ENCODE measurements at regions not wholly inside any gene's neighbourhood (a gene's known extent, or its start where the extent isn't known, plus 50 kb on each side); places are given as distances from the start of the nearest gene placed in this dataset.

DNA sequence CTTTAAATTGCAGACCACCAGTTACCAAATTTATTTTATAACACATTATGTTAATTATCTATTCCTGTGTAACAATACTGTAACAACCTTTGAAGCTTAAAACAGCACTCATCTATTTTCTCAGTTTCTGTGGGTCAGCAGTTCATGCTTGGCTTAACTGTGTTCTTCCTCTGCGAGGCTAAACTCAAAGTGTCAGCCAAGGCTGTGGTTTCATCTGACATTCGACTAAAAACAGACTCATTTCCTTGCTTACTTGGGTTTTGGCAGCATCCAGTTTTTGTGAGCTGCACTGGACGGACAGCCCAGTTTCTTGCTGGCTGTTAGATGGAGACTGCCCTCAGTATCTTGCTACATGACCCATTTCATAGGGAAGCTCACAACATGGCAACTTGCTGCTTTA, 247.3 kb upstream of the KCNH8 start:
- Histone ChIP-seq H3K36me3 (ENCODE audit: control insufficient read depth, insufficient read depth, low read length) (no peaks in the 10 kb centered on the region), H3K9me3 (ENCODE audit: control insufficient read depth, low read length) (no peaks in the 10 kb centered on the region), H3K9ac (ENCODE audit: low read length) (no peak overlapping the region), H3K4me3 (ENCODE audit: low read length) (no peak overlapping the region), H3K4me1 (ENCODE audit: control insufficient read depth, insufficient read depth, low read length) (no peaks in the 10 kb centered on the region), H3K27me3 (ENCODE audit: control insufficient read depth, insufficient read depth, low read length) (no peaks in the 10 kb centered on the region)

DNA sequence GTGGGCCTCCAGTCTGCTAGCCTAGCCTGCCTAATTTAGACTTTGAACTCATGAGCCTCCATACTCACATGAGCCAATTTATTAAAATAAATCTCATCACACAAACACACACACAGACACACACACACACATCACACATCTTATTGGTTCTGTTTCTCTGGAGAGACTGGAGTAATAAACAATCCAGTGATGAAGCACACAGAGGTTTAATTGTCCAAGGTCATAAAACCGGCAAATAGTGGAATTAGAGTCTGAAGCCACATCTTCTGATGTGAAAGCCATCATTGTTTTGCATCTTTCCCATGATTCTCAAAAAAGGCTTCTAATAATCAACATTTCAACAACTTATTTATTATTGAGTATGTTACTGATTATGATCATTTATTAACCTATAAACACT, 249.4 kb upstream of the KCNH8 start:
- Histone ChIP-seq H3K4me1 (ENCODE audit: control insufficient read depth, insufficient read depth, low read length) (no peaks in the 10 kb centered on the region), H3K36me3 (ENCODE audit: control insufficient read depth, insufficient read depth, low read length) (no peaks in the 10 kb centered on the region)

DNA sequence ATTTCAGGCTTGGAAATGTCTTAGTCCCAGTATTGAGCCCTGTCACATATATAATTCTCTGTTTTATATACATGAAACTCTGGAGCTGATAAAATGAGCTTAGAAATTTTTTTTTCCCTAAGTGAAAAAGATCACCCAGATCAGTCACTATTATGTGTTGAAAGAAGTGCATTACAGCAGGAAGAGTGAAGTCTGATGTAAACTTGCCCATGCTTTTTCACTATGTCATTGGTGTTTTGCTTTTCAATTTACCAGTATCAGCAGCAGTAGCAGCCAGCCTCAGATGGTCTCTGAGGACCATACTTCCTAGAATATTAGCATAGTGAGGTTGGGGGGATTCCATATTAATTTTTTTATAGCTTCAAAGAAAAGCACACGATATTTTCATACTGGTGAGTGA, 255.6 kb upstream of the KCNH8 start:
- Histone ChIP-seq H3K4me1 (ENCODE audit: control insufficient read depth, insufficient read depth, low read length) (no peaks in the 10 kb centered on the region), H3K4me3 (ENCODE audit: low read length) (no peak overlapping the region), H3K9ac (ENCODE audit: low read length) (no peak overlapping the region), H3K27me3 (ENCODE audit: control insufficient read depth, insufficient read depth, low read length) (no peaks in the 10 kb centered on the region), H3K36me3 (ENCODE audit: control insufficient read depth, insufficient read depth, low read length) (no peaks in the 10 kb centered on the region), H3K9me3 (ENCODE audit: control insufficient read depth, low read length) (no peaks in the 10 kb centered on the region)

More for the DNA sequence above, 249.4 kb upstream of the KCNH8 start:
- H3K27me3 ChIP-seq (ENCODE audit: control insufficient read depth, insufficient read depth, low read length): no peaks in the 10 kb centered on the region
- H3K9me3 ChIP-seq (ENCODE audit: control insufficient read depth, low read length): no peaks in the 10 kb centered on the region
- no peak overlapping the region for H3K4me3 ChIP-seq (ENCODE audit: low read length)
- no peak overlapping the region for H3K9ac ChIP-seq (ENCODE audit: low read length)

DNA sequence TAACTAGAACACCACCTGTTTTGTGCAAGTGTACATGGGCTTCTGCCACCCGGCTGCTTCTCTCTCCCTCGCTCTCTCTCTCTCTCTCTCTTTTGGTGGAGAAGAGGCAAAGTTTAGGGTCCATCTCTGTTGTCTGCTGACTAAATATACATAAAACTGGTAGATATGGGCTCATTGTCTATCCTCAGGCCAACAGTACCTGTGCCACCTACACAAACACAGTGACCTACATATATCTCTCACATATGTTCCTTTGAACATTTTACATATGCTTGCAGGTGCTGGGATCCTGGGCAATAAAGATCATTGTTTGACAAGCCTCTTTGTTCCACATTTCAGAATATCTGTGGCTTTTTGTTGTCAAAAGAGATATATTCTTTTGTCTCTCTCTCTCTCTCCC, 256.3 kb upstream of the KCNH8 start:
- Histone ChIP-seq H3K9me3 (ENCODE audit: control insufficient read depth, low read length) (no peaks in the 10 kb centered on the region), H3K4me3 (ENCODE audit: low read length) (no peak overlapping the region), H3K27me3 (ENCODE audit: control insufficient read depth, insufficient read depth, low read length) (no peaks in the 10 kb centered on the region), H3K9ac (ENCODE audit: low read length) (no peak overlapping the region), H3K4me1 (ENCODE audit: control insufficient read depth, insufficient read depth, low read length) (no peaks in the 10 kb centered on the region), H3K36me3 (ENCODE audit: control insufficient read depth, insufficient read depth, low read length) (no peaks in the 10 kb centered on the region)

DNA sequence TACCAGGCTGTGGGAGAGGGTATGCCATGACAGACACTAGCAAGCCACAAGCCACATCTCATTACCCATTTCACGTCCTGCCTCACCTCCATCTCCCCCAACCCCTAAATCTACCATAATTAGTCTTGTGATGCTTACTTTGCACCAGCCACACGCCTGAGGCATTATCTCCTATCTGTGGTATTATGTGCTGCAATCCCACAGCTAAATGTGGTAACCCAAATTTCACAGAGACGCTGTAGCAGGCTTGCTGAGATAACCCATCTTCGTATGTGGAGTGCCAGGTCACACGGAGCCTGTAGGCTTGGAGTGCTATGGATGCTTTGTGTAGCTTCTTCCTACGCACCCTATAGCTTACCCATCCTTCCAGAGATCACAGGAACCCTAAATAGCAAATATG, 256.7 kb upstream of the KCNH8 start:
- Histone ChIP-seq H3K27me3 (ENCODE audit: control insufficient read depth, insufficient read depth, low read length) (no peaks in the 10 kb centered on the region), H3K4me3 (ENCODE audit: low read length) (no peak overlapping the region), H3K4me1 (ENCODE audit: control insufficient read depth, insufficient read depth, low read length) (no peaks in the 10 kb centered on the region), H3K36me3 (ENCODE audit: control insufficient read depth, insufficient read depth, low read length) (no peaks in the 10 kb centered on the region), H3K9ac (ENCODE audit: low read length) (no peak overlapping the region), H3K9me3 (ENCODE audit: control insufficient read depth, low read length) (no peaks in the 10 kb centered on the region)

DNA sequence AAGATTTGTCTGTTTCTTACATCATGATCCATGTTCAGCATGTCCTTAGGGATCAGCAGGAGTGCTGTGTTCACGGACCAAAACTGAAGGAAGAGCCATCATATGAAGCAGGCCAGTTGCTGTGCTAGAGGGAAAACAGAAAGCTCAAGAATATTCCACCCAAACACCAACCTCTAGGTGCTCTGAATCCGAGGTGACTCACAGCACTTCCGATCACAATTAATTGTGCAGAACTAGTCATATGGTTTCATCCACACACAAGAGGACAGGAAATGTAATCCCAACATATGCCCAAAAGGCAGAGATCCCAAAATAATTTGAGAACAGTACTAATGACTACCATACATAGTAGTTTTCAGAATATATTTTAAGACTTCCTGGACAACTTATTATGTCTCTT, 257.9 kb upstream of the KCNH8 start:
- Histone ChIP-seq H3K36me3 (ENCODE audit: control insufficient read depth, insufficient read depth, low read length) (no peaks in the 10 kb centered on the region), H3K4me1 (ENCODE audit: control insufficient read depth, insufficient read depth, low read length) (no peaks in the 10 kb centered on the region), H3K27me3 (ENCODE audit: control insufficient read depth, insufficient read depth, low read length) (no peaks in the 10 kb centered on the region), H3K4me3 (ENCODE audit: low read length) (no peak overlapping the region), H3K9ac (ENCODE audit: low read length) (no peak overlapping the region), H3K9me3 (ENCODE audit: control insufficient read depth, low read length) (no peaks in the 10 kb centered on the region)

DNA sequence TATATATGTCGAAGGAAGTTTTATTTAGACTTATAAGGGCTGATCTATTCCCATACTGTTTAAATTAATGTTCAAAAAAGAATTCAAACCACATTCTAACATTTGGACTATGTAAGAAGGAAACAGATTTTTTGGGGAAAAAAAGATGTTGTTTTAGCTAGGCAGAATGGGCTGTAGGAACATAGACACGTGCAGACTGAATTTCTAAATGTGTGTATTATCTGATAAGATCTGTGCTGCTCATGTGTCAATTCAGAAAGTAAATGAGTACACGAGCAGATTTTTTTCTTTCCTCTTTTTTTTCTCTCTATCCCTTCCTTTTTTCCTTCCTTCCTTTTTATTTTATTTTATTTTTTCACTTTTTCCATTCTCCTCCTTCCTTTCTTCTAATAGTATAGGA, 259.5 kb upstream of the KCNH8 start:
- Histone ChIP-seq H3K36me3 (ENCODE audit: control insufficient read depth, insufficient read depth, low read length) (no peaks in the 10 kb centered on the region), H3K4me3 (ENCODE audit: low read length) (no peak overlapping the region), H3K9ac (ENCODE audit: low read length) (no peak overlapping the region), H3K9me3 (ENCODE audit: control insufficient read depth, low read length) (no peaks in the 10 kb centered on the region), H3K27me3 (ENCODE audit: control insufficient read depth, insufficient read depth, low read length) (no peaks in the 10 kb centered on the region), H3K4me1 (ENCODE audit: control insufficient read depth, insufficient read depth, low read length) (no peaks in the 10 kb centered on the region)

DNA sequence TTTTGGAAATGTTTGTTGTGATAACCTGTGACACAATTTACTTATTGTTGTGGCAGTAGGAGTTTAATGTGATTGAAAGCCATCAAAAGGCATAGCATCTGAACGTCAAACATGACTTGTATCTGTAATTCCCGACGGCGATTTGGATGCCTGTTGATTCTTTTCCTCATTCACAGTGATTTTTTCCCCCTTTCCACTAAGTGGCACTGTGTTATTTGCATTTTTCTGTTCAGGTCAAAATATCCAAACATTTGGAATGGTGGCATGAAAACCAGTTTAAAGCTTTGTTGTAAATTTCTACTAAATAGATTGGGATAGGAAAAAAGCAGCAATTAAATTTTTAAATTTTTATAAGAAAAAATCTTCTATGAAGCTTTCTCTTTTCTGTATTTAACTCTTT, 259.9 kb upstream of the KCNH8 start:
- Histone ChIP-seq H3K9me3 (ENCODE audit: control insufficient read depth, low read length) (no peaks in the 10 kb centered on the region), H3K9ac (ENCODE audit: low read length) (no peak overlapping the region), H3K4me1 (ENCODE audit: control insufficient read depth, insufficient read depth, low read length) (no peaks in the 10 kb centered on the region), H3K4me3 (ENCODE audit: low read length) (no peak overlapping the region), H3K36me3 (ENCODE audit: control insufficient read depth, insufficient read depth, low read length) (no peaks in the 10 kb centered on the region), H3K27me3 (ENCODE audit: control insufficient read depth, insufficient read depth, low read length) (no peaks in the 10 kb centered on the region)

DNA sequence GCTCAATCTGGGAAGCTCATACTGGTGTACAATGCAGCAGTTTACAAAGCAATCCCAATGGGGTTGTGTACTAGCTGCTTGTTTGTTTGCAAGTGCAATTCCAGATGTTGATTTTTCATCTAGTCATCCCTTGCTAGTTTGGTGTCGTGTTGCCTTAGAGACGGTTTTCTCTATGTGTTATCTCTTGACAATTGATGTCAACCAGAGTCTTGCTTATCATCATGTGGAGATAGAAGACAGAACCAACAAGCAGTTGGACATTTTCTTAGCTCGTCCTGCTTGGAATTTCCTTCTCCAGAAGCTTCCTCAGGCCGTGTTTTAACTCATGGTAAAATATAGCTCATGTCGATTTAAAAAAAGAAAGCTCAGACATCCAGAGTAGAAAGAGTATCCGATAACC, 262.0 kb upstream of the KCNH8 start:
- Histone ChIP-seq H3K4me3 (ENCODE audit: low read length) (no peak overlapping the region), H3K9me3 (ENCODE audit: control insufficient read depth, low read length) (no peaks in the 10 kb centered on the region), H3K9ac (ENCODE audit: low read length) (no peak overlapping the region), H3K36me3 (ENCODE audit: control insufficient read depth, insufficient read depth, low read length) (no peaks in the 10 kb centered on the region), H3K4me1 (ENCODE audit: control insufficient read depth, insufficient read depth, low read length) (no peaks in the 10 kb centered on the region), H3K27me3 (ENCODE audit: control insufficient read depth, insufficient read depth, low read length) (no peaks in the 10 kb centered on the region)

DNA sequence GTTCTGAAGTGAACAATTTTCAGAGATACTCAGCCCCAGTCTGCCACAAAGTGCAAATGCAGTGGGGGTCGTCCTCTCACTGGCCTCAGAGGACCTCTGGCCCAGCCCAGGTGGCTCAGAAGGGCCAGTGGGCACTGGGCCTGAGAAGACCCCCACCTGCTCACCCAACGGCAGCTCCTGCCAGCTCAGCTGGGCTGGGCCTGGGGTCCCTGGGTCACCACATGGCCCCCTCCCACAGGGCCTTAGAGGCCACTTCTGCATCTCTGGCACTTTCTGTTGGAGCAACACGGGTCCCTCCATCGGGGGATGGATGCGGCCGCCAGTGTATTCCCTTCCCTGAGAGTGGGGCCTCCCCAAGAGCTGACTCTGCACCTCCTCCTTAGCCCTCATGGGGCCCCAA, 262.7 kb upstream of the KCNH8 start:
- H3K9ac ChIP-seq (ENCODE audit: low read length): no peak overlapping the region
- no peak overlapping the region for H3K4me3 ChIP-seq (ENCODE audit: low read length)
- no peaks in the 10 kb centered on the region for H3K9me3 ChIP-seq (ENCODE audit: control insufficient read depth, low read length)
- no peaks in the 10 kb centered on the region for H3K27me3 ChIP-seq (ENCODE audit: control insufficient read depth, insufficient read depth, low read length)
- no peaks in the 10 kb centered on the region for H3K36me3 ChIP-seq (ENCODE audit: control insufficient read depth, insufficient read depth, low read length)
- H3K4me1 ChIP-seq (ENCODE audit: control insufficient read depth, insufficient read depth, low read length): no peaks in the 10 kb centered on the region

DNA sequence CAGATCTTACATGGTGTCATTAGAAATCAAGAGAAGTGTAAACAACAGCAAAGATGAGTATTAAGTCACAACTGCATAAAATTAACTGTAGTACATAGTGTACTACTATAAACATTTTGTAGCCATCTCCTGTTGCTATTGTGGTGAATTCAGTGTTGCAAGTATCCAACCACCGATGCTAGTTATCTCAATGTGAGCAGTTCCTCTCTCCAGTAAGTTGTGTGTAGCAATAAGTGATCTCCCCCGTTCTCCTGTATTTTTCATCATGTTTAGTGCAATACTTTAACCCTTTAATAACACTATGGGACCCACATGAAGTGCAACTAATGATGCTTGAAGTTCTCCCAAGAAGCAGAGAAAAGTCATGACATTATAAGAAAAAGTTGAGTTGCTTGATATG, 264.7 kb upstream of the KCNH8 start:
- no peaks in the 10 kb centered on the region for H3K9me3 ChIP-seq (ENCODE audit: control insufficient read depth, low read length)
- no peaks in the 10 kb centered on the region for H3K4me1 ChIP-seq (ENCODE audit: control insufficient read depth, insufficient read depth, low read length)
- H3K9ac ChIP-seq (ENCODE audit: low read length): no peak overlapping the region
- no peaks in the 10 kb centered on the region for H3K27me3 ChIP-seq (ENCODE audit: control insufficient read depth, insufficient read depth, low read length)
- H3K36me3 ChIP-seq (ENCODE audit: control insufficient read depth, insufficient read depth, low read length): no peaks in the 10 kb centered on the region
- H3K4me3 ChIP-seq (ENCODE audit: low read length): no peak overlapping the region

DNA sequence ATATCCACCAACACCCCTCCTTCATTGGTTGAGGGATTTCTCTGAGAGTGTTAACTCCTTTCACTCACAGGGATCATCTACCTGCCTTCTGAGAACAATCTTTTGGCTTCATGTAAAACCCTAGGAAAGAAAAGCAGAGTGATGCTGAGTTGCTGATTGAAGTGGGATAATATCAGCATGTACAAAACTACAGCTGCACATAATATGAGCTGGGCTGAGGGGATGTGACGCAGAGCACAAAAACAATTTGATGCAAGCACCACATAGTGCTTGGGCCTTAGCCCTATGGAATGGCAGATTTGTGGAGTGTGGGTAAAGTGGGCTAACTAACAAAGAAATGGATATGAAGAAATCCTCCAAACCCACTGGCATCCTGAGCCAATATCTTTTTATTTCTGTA, 267.6 kb upstream of the KCNH8 start:
- H3K9me3 ChIP-seq (ENCODE audit: control insufficient read depth, low read length): no peaks in the 10 kb centered on the region
- no peaks in the 10 kb centered on the region for H3K36me3 ChIP-seq (ENCODE audit: control insufficient read depth, insufficient read depth, low read length)
- H3K9ac ChIP-seq (ENCODE audit: low read length): no peak overlapping the region
- no peaks in the 10 kb centered on the region for H3K27me3 ChIP-seq (ENCODE audit: control insufficient read depth, insufficient read depth, low read length)
- no peak overlapping the region for H3K4me3 ChIP-seq (ENCODE audit: low read length)
- no peaks in the 10 kb centered on the region for H3K4me1 ChIP-seq (ENCODE audit: control insufficient read depth, insufficient read depth, low read length)

DNA sequence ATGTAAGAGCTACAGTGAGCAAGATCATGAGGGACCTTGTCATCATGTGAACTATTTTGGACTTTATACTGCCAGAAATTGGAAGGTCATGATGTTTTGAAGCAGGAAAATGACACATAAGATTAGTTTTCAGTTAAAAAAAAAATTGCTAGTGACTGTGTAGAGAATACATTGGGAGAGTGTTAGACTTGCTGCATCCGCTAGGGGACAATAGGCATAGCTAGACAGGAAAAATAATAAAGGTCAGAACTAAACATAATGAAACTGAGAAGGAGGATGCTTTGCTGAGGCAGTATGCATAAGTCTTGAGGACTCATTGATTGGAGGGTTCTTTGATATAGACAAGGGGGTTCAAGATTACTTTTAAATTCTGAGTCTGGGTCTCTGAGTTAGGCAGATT, 275.8 kb upstream of the KCNH8 start:
- no peaks in the 10 kb centered on the region for H3K36me3 ChIP-seq (ENCODE audit: control insufficient read depth, insufficient read depth, low read length)
- H3K9me3 ChIP-seq (ENCODE audit: control insufficient read depth, low read length): no peaks in the 10 kb centered on the region
- H3K4me1 ChIP-seq (ENCODE audit: control insufficient read depth, insufficient read depth, low read length): no peaks in the 10 kb centered on the region
- H3K4me3 ChIP-seq (ENCODE audit: low read length): no peak overlapping the region
- H3K9ac ChIP-seq (ENCODE audit: low read length): no peak overlapping the region
- H3K27me3 ChIP-seq (ENCODE audit: control insufficient read depth, insufficient read depth, low read length): no peaks in the 10 kb centered on the region
